WTC11 (cell line): ENCODE measurements at regions not wholly inside any gene's neighbourhood (a gene's known extent, or its start where the extent isn't known, plus 50 kb on each side); places are given as distances from the start of the nearest gene placed in this dataset.
A peak's percentile ranks its signal among the peaks of the same experiment; 100 is the strongest.

Source experiments
- ATAC-seq: fragments of 200-7000 bp; cut with Tn5 transposase; 2 replicates; pipeline ENCODE4 v1.10.0; 2021; ENCODE audit warnings: mild to moderate bottlenecking, moderate library complexity
- CTCF ChIA-PET: fragments of 300-600 bp; sonication (Branson Sonifier 250); formaldehyde crosslinking; loops from one replicate; lab custom pipeline; 2021; ENCODE audit warnings: antibody characterized with exemption; lab: Charles Lee
- POLR2A ChIA-PET: fragments of 350-600 bp; sonication (Branson Sonifier 250); formaldehyde crosslinking; loops from one replicate; lab custom pipeline; 2021; ENCODE audit warnings: antibody characterized with exemption; lab: Charles Lee
- DNase-seq: peaks from one replicate; pipeline ENCODE4 v3.0.0; 2021; ENCODE audit warnings: low spot score
- H3K27ac Mint-ChIP-seq: 2 replicates; pipeline ENCODE4 v1.8.0; 2021; ENCODE audit warnings: mixed read lengths
- H3K27me3 Mint-ChIP-seq: 2 replicates; pipeline ENCODE4 v1.8.0; 2021; ENCODE audit warnings: low read depth, mild to moderate bottlenecking, moderate library complexity, mixed read lengths
- H3K36me3 Mint-ChIP-seq: 2 replicates; pipeline ENCODE4 v1.8.0; 2021; ENCODE audit warnings: mixed read lengths
- H3K4me1 Mint-ChIP-seq: 2 replicates; pipeline ENCODE4 v1.8.0; 2022; ENCODE audit warnings: mixed read lengths
- H3K4me3 Mint-ChIP-seq: 2 replicates; pipeline ENCODE4 v1.8.0; 2021; ENCODE audit warnings: mild to moderate bottlenecking, moderate library complexity, mixed read lengths
- H3K9me3 Mint-ChIP-seq: 2 replicates; pipeline ENCODE4 v1.8.0; 2021; ENCODE audit warnings: mixed read lengths
- ARID4B ChIP-seq: sonication (generic); formaldehyde crosslinking; IDR thresholded peaks from 2 replicates; pipeline ENCODE4 v1.8.0; 2023; ENCODE audit warnings: missing genetic modification reagents, mild to moderate bottlenecking, borderline replicate concordance
- GRHL2 ChIP-seq: fragments of 250-450 bp; sonication (Bioruptor Pico); IDR thresholded peaks from 2 replicates; pipeline ENCODE4 v1.8.0; 2022; ENCODE audit warnings: mild to moderate bottlenecking, moderate library complexity; ENCODE audit not compliant: insufficient replicate concordance, severe bottlenecking
- HMGA2 ChIP-seq: fragments of 250-450 bp; sonication (Bioruptor Pico); IDR thresholded peaks from 2 replicates; pipeline ENCODE4 v1.4.0; 2021; ENCODE audit warnings: mild to moderate bottlenecking, moderate library complexity
- IRF2 ChIP-seq: sonication (generic); formaldehyde crosslinking; IDR thresholded peaks from 2 replicates; pipeline ENCODE4 v1.8.0; 2022; ENCODE audit warnings: low read depth, missing genetic modification reagents, borderline replicate concordance
- JUN ChIP-seq: sonication (generic); formaldehyde crosslinking; IDR thresholded peaks from 2 replicates; pipeline ENCODE4 v1.8.0; 2023; ENCODE audit warnings: mild to moderate bottlenecking, missing genetic modification reagents
- KAT7 ChIP-seq: sonication (generic); formaldehyde crosslinking; IDR thresholded peaks from 2 replicates; pipeline ENCODE4 v1.8.1; 2023; ENCODE audit warnings: missing genetic modification reagents, mild to moderate bottlenecking, borderline replicate concordance
- MAX ChIP-seq: sonication (generic); formaldehyde crosslinking; IDR thresholded peaks from 2 replicates; pipeline ENCODE4 v1.8.0; 2022; ENCODE audit warnings: mild to moderate bottlenecking, missing genetic modification reagents
- MLX ChIP-seq: sonication (generic); formaldehyde crosslinking; IDR thresholded peaks from 2 replicates; pipeline ENCODE4 v1.8.1; 2023; ENCODE audit warnings: mild to moderate bottlenecking, missing genetic modification reagents, moderate library complexity
- MXD4 ChIP-seq: fragments of 250-450 bp; sonication (Bioruptor Pico); IDR thresholded peaks from 2 replicates; pipeline ENCODE4 v1.8.0; 2021; ENCODE audit warnings: mild to moderate bottlenecking, moderate library complexity, borderline replicate concordance
- NR3C1 ChIP-seq: sonication (generic); formaldehyde crosslinking; conservative IDR thresholded peaks from 2 replicates; pipeline ENCODE4 v1.8.1; 2023; ENCODE audit warnings: low read depth, mild to moderate bottlenecking, missing genetic modification reagents
- RELA ChIP-seq: sonication (generic); formaldehyde crosslinking; IDR thresholded peaks from 2 replicates; pipeline ENCODE4 v1.8.1; 2022; ENCODE audit warnings: missing genetic modification reagents, mild to moderate bottlenecking, borderline replicate concordance
- SMAD4 ChIP-seq: sonication (generic); formaldehyde crosslinking; IDR thresholded peaks from 2 replicates; pipeline ENCODE4 v1.8.0; 2022; ENCODE audit warnings: mild to moderate bottlenecking, missing genetic modification reagents
- SOX15 ChIP-seq: fragments of 250-450 bp; sonication (Bioruptor Pico); IDR thresholded peaks from 2 replicates; pipeline ENCODE4 v1.9.0; 2021; ENCODE audit warnings: mild to moderate bottlenecking
- STAT6 ChIP-seq: sonication (generic); formaldehyde crosslinking; conservative IDR thresholded peaks from 2 replicates; pipeline ENCODE4 v1.8.1; 2023; ENCODE audit warnings: mild to moderate bottlenecking, low read depth, missing genetic modification reagents, moderate library complexity
- USF1 ChIP-seq: sonication (generic); formaldehyde crosslinking; IDR thresholded peaks from 2 replicates; pipeline ENCODE4 v1.8.0; 2022; ENCODE audit warnings: mild to moderate bottlenecking, missing genetic modification reagents
- ZBTB43 ChIP-seq: sonication (generic); formaldehyde crosslinking; IDR thresholded peaks from 2 replicates; pipeline ENCODE4 v1.8.1; 2023; ENCODE audit warnings: mild to moderate bottlenecking, missing genetic modification reagents
- ZNF263 ChIP-seq: sonication (generic); formaldehyde crosslinking; IDR thresholded peaks from 2 replicates; pipeline ENCODE4 v1.8.1; 2022; ENCODE audit warnings: low read depth, mild to moderate bottlenecking, moderate library complexity, missing genetic modification reagents
- ZNF317 ChIP-seq: sonication (generic); formaldehyde crosslinking; IDR thresholded peaks from 2 replicates; pipeline ENCODE4 v1.8.1; 2023; ENCODE audit warnings: low read depth, mild to moderate bottlenecking, moderate library complexity, missing genetic modification reagents, borderline replicate concordance
- ZNF423 ChIP-seq: fragments of 250-450 bp; sonication (Bioruptor Pico); IDR thresholded peaks from 2 replicates; pipeline ENCODE4 v2.1.2; 2022; ENCODE audit warnings: mild to moderate bottlenecking, moderate library complexity

- TF ChIP-seq USF1 (CRISPR knock-in tag) (no peak), SOX15 (CRISPR knock-in tag) (no peak), ZNF263 (no peak), RELA (CRISPR knock-in tag) (no peak), MXD4 (CRISPR knock-in tag) (no peak), ZNF317 (CRISPR knock-in tag) (no peak), KAT7 (no peak), HMGA2 (CRISPR knock-in tag) (no peak), MLX (CRISPR knock-in tag) (no peak), MAX (CRISPR knock-in tag) (no peak), SMAD4 (CRISPR knock-in tag) (no peak), STAT6 (CRISPR knock-in tag) (no peak), ZNF423 (CRISPR knock-in tag) (no peak), IRF2 (CRISPR knock-in tag) (no peak), GRHL2 (CRISPR knock-in tag) (no peak)
Measured at GRCh38 chr10:23630885-23631284, 192.0 kb downstream of the OTUD1 start (continued).

GRCh38 chr10:23643111-23643780 is 204.4 kb downstream of the OTUD1 start:
- POLR2A ChIA-PET = interaction anchor here (0.6 kb wide), 1 partner anchor 9 kb away, joined by 5 read pairs; no protein-coding TSS in a partner anchor
- no peaks in the 10 kb centered on the region; the same call in 1 of the 2 replicates for H3K9me3 Mint-ChIP-seq
- H3K27ac Mint-ChIP-seq = no peak overlapping the region
- no peak overlapping the region for H3K4me3 Mint-ChIP-seq
- CTCF ChIA-PET = no interaction called here
- ATAC-seq (peak; percentile 81), DNase-seq (no peak)
- H3K36me3 Mint-ChIP-seq = no peaks in the 10 kb centered on the region
- H3K27me3 Mint-ChIP-seq = no peaks in the 10 kb centered on the region
- TF ChIP-seq NR3C1 (CRISPR knock-in tag) (no peak), ZBTB43 (CRISPR knock-in tag) (no peak), JUN (CRISPR knock-in tag) (no peak), ARID4B (CRISPR knock-in tag) (no peak)
- TF ChIP-seq, all 79 proteins: peak for 0
- H3K4me1 Mint-ChIP-seq = peaks cover 6% of the 10 kb centered on the region
